ENCODE measurements at regions not wholly inside any gene's neighbourhood (a gene's known extent, or its start where the extent isn't known, plus 50 kb on each side); places are given as distances from the start of the nearest gene placed in this dataset.

- no peak overlapping the region; the same call in 1 of the 2 replicates for H3K4me3 ChIP-seq (ENCODE audit: low read length)
- no peak overlapping the region for H3K27ac ChIP-seq (ENCODE audit: low read length)
- H3K4me1 ChIP-seq (ENCODE audit: insufficient read depth, low read length): peaks cover 14% of the 10 kb centered on the region
- H3K9ac ChIP-seq (ENCODE audit: low read depth, low read length): no peak overlapping the region
- no peaks in the 10 kb centered on the region for H3K36me3 ChIP-seq (ENCODE audit: insufficient read depth, low read depth, low read length)
- no peaks in the 10 kb centered on the region for H3K27me3 ChIP-seq (ENCODE audit: insufficient read depth, low read length)
- H3K9me3 ChIP-seq (ENCODE audit: insufficient read depth, low read depth, low read length): no peaks in the 10 kb centered on the region
Observed at GRCh38 chr6:51430589-51430988, 611.9 kb downstream of the TFAP2B start.

GRCh38 chr6:51432481-51432880, 613.8 kb downstream of the TFAP2B start:
- H3K9ac ChIP-seq (ENCODE audit: low read depth, low read length): no peak overlapping the region
- no peaks in the 10 kb centered on the region for H3K9me3 ChIP-seq (ENCODE audit: insufficient read depth, low read depth, low read length)
- peaks cover 14% of the 10 kb centered on the region for H3K4me1 ChIP-seq (ENCODE audit: insufficient read depth, low read length)
- H3K36me3 ChIP-seq (ENCODE audit: insufficient read depth, low read depth, low read length): no peaks in the 10 kb centered on the region
- no peak overlapping the region for H3K27ac ChIP-seq (ENCODE audit: low read length)
- H3K27me3 ChIP-seq (ENCODE audit: insufficient read depth, low read length): no peaks in the 10 kb centered on the region
- no peak overlapping the region for H3K4me3 ChIP-seq (ENCODE audit: low read length)

GRCh38 chr6:51450248-51450957, 631.7 kb downstream of the TFAP2B start:
- H3K4me1 ChIP-seq (ENCODE audit: insufficient read depth, low read length): peaks cover 3% of the 10 kb centered on the region; the same call in 1 of the 2 replicates
- no peaks in the 10 kb centered on the region for H3K27me3 ChIP-seq (ENCODE audit: insufficient read depth, low read length)
- H3K9me3 ChIP-seq (ENCODE audit: insufficient read depth, low read depth, low read length): no peaks in the 10 kb centered on the region
- H3K4me3 ChIP-seq (ENCODE audit: low read length): no peak overlapping the region
- no peak overlapping the region for H3K9ac ChIP-seq (ENCODE audit: low read depth, low read length)
- no peak overlapping the region for H3K27ac ChIP-seq (ENCODE audit: low read length)
- H3K36me3 ChIP-seq (ENCODE audit: insufficient read depth, low read depth, low read length): no peaks in the 10 kb centered on the region

- Histone ChIP-seq H3K36me3 (ENCODE audit: insufficient read depth, low read depth, low read length) (no peaks in the 10 kb centered on the region), H3K27ac (ENCODE audit: low read length) (no peak overlapping the region)
Observed at GRCh38 chr6:51450958-51451357, 632.3 kb downstream of the TFAP2B start.

GRCh38 chr6:51456282-51456681, 631.1 kb downstream of the PKHD1 start:
- Histone ChIP-seq H3K9me3 (ENCODE audit: insufficient read depth, low read depth, low read length) (no peaks in the 10 kb centered on the region), H3K9ac (ENCODE audit: low read depth, low read length) (peak overlapping the region; percentile 20; the same call in 1 of the 2 replicates), H3K4me1 (ENCODE audit: insufficient read depth, low read length) (peaks cover 6% of the 10 kb centered on the region; the same call in 1 of the 2 replicates), H3K36me3 (ENCODE audit: insufficient read depth, low read depth, low read length) (no peaks in the 10 kb centered on the region), H3K4me3 (ENCODE audit: low read length) (no peak overlapping the region; the same call in 1 of the 2 replicates), H3K27ac (ENCODE audit: low read length) (no peak overlapping the region), H3K27me3 (ENCODE audit: insufficient read depth, low read length) (no peaks in the 10 kb centered on the region)

More at GRCh38 chr6:51450958-51451357, 632.3 kb downstream of the TFAP2B start:
- H3K9me3 ChIP-seq (ENCODE audit: insufficient read depth, low read depth, low read length): no peaks in the 10 kb centered on the region
- H3K4me3 ChIP-seq (ENCODE audit: low read length): no peak overlapping the region
- no peak overlapping the region; the same call in 1 of the 2 replicates for H3K9ac ChIP-seq (ENCODE audit: low read depth, low read length)
- H3K4me1 ChIP-seq (ENCODE audit: insufficient read depth, low read length): peaks cover 3% of the 10 kb centered on the region; the same call in 1 of the 2 replicates
- H3K27me3 ChIP-seq (ENCODE audit: insufficient read depth, low read length): no peaks in the 10 kb centered on the region

- H3K4me1 ChIP-seq (ENCODE audit: insufficient read depth, low read length): peaks cover 6% of the 10 kb centered on the region; the same call in 1 of the 2 replicates
- H3K27ac ChIP-seq (ENCODE audit: low read length): no peak overlapping the region
- no peaks in the 10 kb centered on the region for H3K27me3 ChIP-seq (ENCODE audit: insufficient read depth, low read length)
- no peak overlapping the region for H3K4me3 ChIP-seq (ENCODE audit: low read length)
- no peaks in the 10 kb centered on the region for H3K9me3 ChIP-seq (ENCODE audit: insufficient read depth, low read depth, low read length)
- H3K9ac ChIP-seq (ENCODE audit: low read depth, low read length): no peak overlapping the region
- no peaks in the 10 kb centered on the region for H3K36me3 ChIP-seq (ENCODE audit: insufficient read depth, low read depth, low read length)
Observed at GRCh38 chr6:51459958-51460357, 627.5 kb downstream of the PKHD1 start.

GRCh38 chr6:51462896-51463295, 624.5 kb downstream of the PKHD1 start:
- Histone ChIP-seq H3K4me3 (ENCODE audit: low read length) (no peak overlapping the region), H3K9me3 (ENCODE audit: insufficient read depth, low read depth, low read length) (no peaks in the 10 kb centered on the region), H3K27ac (ENCODE audit: low read length) (no peak overlapping the region), H3K36me3 (ENCODE audit: insufficient read depth, low read depth, low read length) (no peaks in the 10 kb centered on the region), H3K4me1 (ENCODE audit: insufficient read depth, low read length) (no peaks in the 10 kb centered on the region), H3K27me3 (ENCODE audit: insufficient read depth, low read length) (no peaks in the 10 kb centered on the region), H3K9ac (ENCODE audit: low read depth, low read length) (no peak overlapping the region)

GRCh38 chr6:51463321-51463720, 624.1 kb downstream of the PKHD1 start:
- Histone ChIP-seq H3K9ac (ENCODE audit: low read depth, low read length) (no peak overlapping the region), H3K27me3 (ENCODE audit: insufficient read depth, low read length) (no peaks in the 10 kb centered on the region), H3K4me1 (ENCODE audit: insufficient read depth, low read length) (no peaks in the 10 kb centered on the region), H3K27ac (ENCODE audit: low read length) (no peak overlapping the region), H3K36me3 (ENCODE audit: insufficient read depth, low read depth, low read length) (no peaks in the 10 kb centered on the region), H3K4me3 (ENCODE audit: low read length) (no peak overlapping the region), H3K9me3 (ENCODE audit: insufficient read depth, low read depth, low read length) (no peaks in the 10 kb centered on the region)

- Histone ChIP-seq H3K9ac (ENCODE audit: low read depth, low read length) (no peak overlapping the region), H3K4me3 (ENCODE audit: low read length) (no peak overlapping the region), H3K27me3 (ENCODE audit: insufficient read depth, low read length) (no peaks in the 10 kb centered on the region), H3K4me1 (ENCODE audit: insufficient read depth, low read length) (no peaks in the 10 kb centered on the region), H3K27ac (ENCODE audit: low read length) (no peak overlapping the region), H3K9me3 (ENCODE audit: insufficient read depth, low read depth, low read length) (no peaks in the 10 kb centered on the region), H3K36me3 (ENCODE audit: insufficient read depth, low read depth, low read length) (no peaks in the 10 kb centered on the region)
Observed at GRCh38 chr6:51464956-51465355, 622.5 kb downstream of the PKHD1 start.

GRCh38 chr6:51466427-51466826, 621.0 kb downstream of the PKHD1 start:
- no peaks in the 10 kb centered on the region for H3K36me3 ChIP-seq (ENCODE audit: insufficient read depth, low read depth, low read length)
- H3K27me3 ChIP-seq (ENCODE audit: insufficient read depth, low read length): no peaks in the 10 kb centered on the region; the same call in 1 of the 2 replicates
- no peak overlapping the region for H3K4me3 ChIP-seq (ENCODE audit: low read length)
- H3K9ac ChIP-seq (ENCODE audit: low read depth, low read length): no peak overlapping the region
- no peak overlapping the region for H3K27ac ChIP-seq (ENCODE audit: low read length)
- H3K4me1 ChIP-seq (ENCODE audit: insufficient read depth, low read length): no peaks in the 10 kb centered on the region
- H3K9me3 ChIP-seq (ENCODE audit: insufficient read depth, low read depth, low read length): no peaks in the 10 kb centered on the region

- H3K4me1 ChIP-seq (ENCODE audit: insufficient read depth, low read length): no peaks in the 10 kb centered on the region
- no peaks in the 10 kb centered on the region; the same call in 1 of the 2 replicates for H3K27me3 ChIP-seq (ENCODE audit: insufficient read depth, low read length)
- H3K9ac ChIP-seq (ENCODE audit: low read depth, low read length): no peak overlapping the region
- no peaks in the 10 kb centered on the region for H3K9me3 ChIP-seq (ENCODE audit: insufficient read depth, low read depth, low read length)
- no peak overlapping the region for H3K27ac ChIP-seq (ENCODE audit: low read length)
- H3K36me3 ChIP-seq (ENCODE audit: insufficient read depth, low read depth, low read length): no peaks in the 10 kb centered on the region
- no peak overlapping the region for H3K4me3 ChIP-seq (ENCODE audit: low read length)
Observed at GRCh38 chr6:51467231-51467952, 620.0 kb downstream of the PKHD1 start.

GRCh38 chr6:51468704-51469103, 618.7 kb downstream of the PKHD1 start:
- Histone ChIP-seq H3K27ac (ENCODE audit: low read length) (no peak overlapping the region), H3K9ac (ENCODE audit: low read depth, low read length) (no peak overlapping the region), H3K36me3 (ENCODE audit: insufficient read depth, low read depth, low read length) (no peaks in the 10 kb centered on the region), H3K9me3 (ENCODE audit: insufficient read depth, low read depth, low read length) (no peaks in the 10 kb centered on the region), H3K4me1 (ENCODE audit: insufficient read depth, low read length) (0 out of 2 replicates have a peak, but pooled peaks cover 3% of the 10 kb centered on the region), H3K4me3 (ENCODE audit: low read length) (no peak overlapping the region), H3K27me3 (ENCODE audit: insufficient read depth, low read length) (no peaks in the 10 kb centered on the region; the same call in 1 of the 2 replicates)
